ENCODE measurements at regions not wholly inside any gene's neighbourhood (a gene's known extent, or its start where the extent isn't known, plus 50 kb on each side); places are given as distances from the start of the nearest gene placed in this dataset.

DNA sequence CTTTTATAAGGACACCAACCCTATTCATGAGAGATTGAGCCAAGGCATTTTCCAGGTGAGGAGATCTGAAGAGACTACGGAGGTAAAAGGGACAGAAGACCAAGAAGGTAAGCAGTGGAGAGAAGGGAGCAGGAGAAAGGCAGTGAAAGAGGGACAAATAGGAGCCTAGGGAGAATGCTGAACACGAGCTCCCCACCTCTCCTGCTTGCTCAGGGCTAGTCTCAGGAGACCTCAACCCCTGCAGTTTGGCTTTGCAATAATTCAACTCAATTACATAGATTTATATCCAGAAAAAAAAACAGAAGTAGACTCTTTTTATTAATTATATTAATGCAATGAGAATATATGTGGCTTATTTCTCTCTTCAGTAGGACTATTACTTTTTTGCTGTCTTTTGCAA, 91.0 kb upstream of the DDX18 start:
- Histone ChIP-seq H3K27ac (ENCODE audit: low read length) (no peak overlapping the region), H3K27me3 (ENCODE audit: insufficient read depth, low read length) (no peaks in the 10 kb centered on the region), H3K9me3 (ENCODE audit: insufficient read depth, low read depth, low read length) (no peaks in the 10 kb centered on the region; the same call in 1 of the 2 replicates), H3K36me3 (ENCODE audit: insufficient read depth, low read depth, low read length) (no peaks in the 10 kb centered on the region), H3K9ac (ENCODE audit: low read depth, low read length) (no peak overlapping the region), H3K4me3 (ENCODE audit: low read length) (no peak overlapping the region), H3K4me1 (ENCODE audit: insufficient read depth, low read length) (no peaks in the 10 kb centered on the region)

DNA sequence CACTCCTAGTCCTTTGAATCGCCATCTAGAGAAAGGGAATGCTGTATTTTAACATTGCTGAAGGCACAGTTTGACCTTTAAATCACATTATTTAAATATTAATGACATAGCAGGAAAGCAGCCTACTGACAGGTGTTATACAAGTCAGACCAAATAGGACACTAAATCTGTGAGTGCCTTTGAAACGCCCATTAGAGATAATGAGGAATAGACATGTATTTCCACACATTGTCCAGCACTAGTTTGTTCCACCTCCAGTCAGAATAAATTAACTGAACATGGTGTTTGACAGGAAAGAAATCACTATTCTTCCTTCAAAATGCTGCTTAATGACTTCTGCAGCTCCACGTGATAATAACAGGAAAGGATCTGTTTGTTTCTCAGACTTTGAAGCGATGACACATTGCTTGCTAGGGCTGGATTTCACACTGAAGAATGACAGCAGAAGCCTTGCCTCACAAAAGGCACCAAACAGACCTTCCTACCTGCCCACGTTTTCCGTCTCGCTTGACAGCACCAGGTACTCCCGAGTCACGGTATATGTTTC, 90.5 kb upstream of the DDX18 start:
- H3K9ac ChIP-seq (ENCODE audit: low read depth, low read length): no peak overlapping the region
- H3K27me3 ChIP-seq (ENCODE audit: insufficient read depth, low read length): no peaks in the 10 kb centered on the region
- no peaks in the 10 kb centered on the region for H3K36me3 ChIP-seq (ENCODE audit: insufficient read depth, low read depth, low read length)
- H3K9me3 ChIP-seq (ENCODE audit: insufficient read depth, low read depth, low read length): no peaks in the 10 kb centered on the region; the same call in 1 of the 2 replicates
- H3K4me3 ChIP-seq (ENCODE audit: low read length): no peak overlapping the region
- no peaks in the 10 kb centered on the region for H3K4me1 ChIP-seq (ENCODE audit: insufficient read depth, low read length)
- H3K27ac ChIP-seq (ENCODE audit: low read length): no peak overlapping the region

DNA sequence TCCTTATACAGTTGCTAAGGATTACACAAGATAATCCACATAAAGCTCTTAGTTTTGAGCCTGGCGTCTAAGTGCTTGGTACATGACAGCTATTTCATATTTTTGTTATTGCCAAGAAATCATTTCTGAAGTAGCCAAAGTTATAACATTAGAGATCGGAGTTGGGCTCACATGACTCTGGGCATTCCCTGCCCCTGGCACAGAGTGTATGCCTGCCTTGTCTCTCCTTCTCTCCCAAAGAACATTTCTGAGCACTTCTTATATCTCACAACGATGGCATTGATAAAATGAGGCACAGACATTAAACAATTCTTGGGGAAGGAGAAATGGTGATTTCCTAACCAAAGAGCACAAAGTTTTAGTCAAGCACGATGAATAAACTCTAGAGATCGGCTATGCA, 87.7 kb upstream of the DDX18 start:
- no peaks in the 10 kb centered on the region for H3K4me1 ChIP-seq (ENCODE audit: insufficient read depth, low read length)

DNA sequence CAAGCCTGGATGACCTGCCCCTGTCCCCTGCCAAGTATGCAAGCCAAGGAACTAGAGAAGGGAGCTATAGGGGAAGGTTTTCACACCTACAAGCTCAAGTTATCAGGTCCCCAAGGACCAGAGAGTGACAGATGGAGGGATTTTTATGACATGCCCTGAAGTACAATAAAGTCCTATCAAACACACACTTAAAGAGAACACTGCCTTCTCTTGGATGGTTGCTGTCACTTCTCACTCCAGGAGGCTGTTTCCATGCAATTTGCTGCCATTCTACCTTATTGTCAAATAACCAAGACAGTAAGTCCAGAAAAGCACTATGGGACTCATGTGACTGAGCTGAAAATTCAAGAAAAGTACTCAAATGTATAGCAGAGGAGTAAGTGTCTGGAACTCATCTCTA, 76.6 kb upstream of the DDX18 start:
- Histone ChIP-seq H3K4me1 (ENCODE audit: insufficient read depth, low read length) (no peaks in the 10 kb centered on the region), H3K36me3 (ENCODE audit: insufficient read depth, low read depth, low read length) (no peaks in the 10 kb centered on the region), H3K9ac (ENCODE audit: low read depth, low read length) (no peak overlapping the region), H3K27me3 (ENCODE audit: insufficient read depth, low read length) (no peaks in the 10 kb centered on the region), H3K4me3 (ENCODE audit: low read length) (no peak overlapping the region), H3K27ac (ENCODE audit: low read length) (no peak overlapping the region), H3K9me3 (ENCODE audit: insufficient read depth, low read depth, low read length) (no peaks in the 10 kb centered on the region)

More for the DNA sequence above, 87.7 kb upstream of the DDX18 start:
- H3K9ac ChIP-seq (ENCODE audit: low read depth, low read length): no peak overlapping the region
- H3K9me3 ChIP-seq (ENCODE audit: insufficient read depth, low read depth, low read length): no peaks in the 10 kb centered on the region; the same call in 1 of the 2 replicates
- H3K27me3 ChIP-seq (ENCODE audit: insufficient read depth, low read length): no peaks in the 10 kb centered on the region
- no peaks in the 10 kb centered on the region for H3K36me3 ChIP-seq (ENCODE audit: insufficient read depth, low read depth, low read length)
- no peak overlapping the region for H3K27ac ChIP-seq (ENCODE audit: low read length)
- H3K4me3 ChIP-seq (ENCODE audit: low read length): no peak overlapping the region

DNA sequence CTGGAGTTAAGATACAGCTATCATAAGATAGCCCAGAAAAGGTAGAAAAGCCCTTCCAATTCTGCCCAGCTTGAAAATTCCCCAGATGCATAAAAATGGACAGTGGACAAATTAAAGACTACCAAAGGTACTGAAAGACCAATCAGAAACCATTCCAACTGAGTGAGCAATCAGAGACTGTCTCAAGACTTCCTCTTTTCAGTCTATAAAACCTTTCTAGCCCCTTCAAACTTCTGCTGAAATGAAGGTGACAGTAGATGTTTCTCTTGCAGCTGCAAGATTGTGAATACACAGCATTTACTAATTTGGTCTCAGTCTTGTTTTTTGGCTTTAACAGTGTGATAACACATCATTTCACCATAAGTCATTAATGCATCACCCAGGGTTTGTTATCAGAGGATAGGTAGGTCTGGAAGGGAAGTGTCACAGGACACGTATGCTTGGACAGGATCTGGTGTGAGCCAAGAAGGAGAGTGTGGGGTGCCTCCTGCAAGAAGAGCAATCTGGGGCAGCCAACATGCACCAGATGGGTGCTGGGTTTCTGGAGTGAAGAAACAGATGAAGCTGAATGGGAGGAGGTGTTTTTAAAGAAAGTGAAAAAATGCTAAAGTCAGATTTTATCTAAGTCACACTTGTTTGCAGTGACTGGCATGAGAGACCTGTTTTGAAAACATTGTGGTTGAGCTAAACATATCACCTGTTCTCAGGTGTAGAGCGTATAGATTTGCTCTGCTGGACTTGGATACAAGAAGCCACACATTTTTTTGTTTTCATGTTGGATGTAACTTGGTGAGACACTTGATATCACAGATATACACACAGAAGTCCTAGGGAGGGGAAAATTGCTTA, 75.3 kb upstream of the DDX18 start:
- Histone ChIP-seq H3K4me1 (ENCODE audit: insufficient read depth, low read length) (no peaks in the 10 kb centered on the region), H3K27me3 (ENCODE audit: insufficient read depth, low read length) (no peaks in the 10 kb centered on the region), H3K4me3 (ENCODE audit: low read length) (no peak overlapping the region), H3K27ac (ENCODE audit: low read length) (no peak overlapping the region), H3K36me3 (ENCODE audit: insufficient read depth, low read depth, low read length) (no peaks in the 10 kb centered on the region), H3K9me3 (ENCODE audit: insufficient read depth, low read depth, low read length) (no peaks in the 10 kb centered on the region), H3K9ac (ENCODE audit: low read depth, low read length) (no peak overlapping the region)

DNA sequence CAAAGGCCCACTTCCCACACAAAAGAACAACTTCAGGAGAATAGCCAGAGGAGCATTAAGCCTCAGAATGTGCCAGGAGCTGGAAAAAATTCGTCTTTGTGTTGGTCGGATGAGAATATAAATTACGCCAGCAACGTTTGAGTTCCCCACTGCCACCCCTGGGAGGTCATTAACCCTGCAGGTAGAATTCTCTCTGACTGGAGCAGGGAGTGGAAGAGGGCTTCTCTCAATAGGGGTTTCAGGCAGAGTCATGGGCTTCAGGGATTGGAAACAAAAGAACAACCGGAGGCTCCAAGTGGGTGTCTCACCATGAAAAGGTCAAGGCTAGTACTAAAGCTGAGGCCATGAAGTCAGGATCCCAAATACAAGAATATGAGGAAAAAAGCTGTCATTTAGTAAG, 69.0 kb upstream of the DDX18 start:
- H3K4me3 ChIP-seq (ENCODE audit: low read length): no peak overlapping the region
- no peak overlapping the region for H3K27ac ChIP-seq (ENCODE audit: low read length)
- H3K9me3 ChIP-seq (ENCODE audit: insufficient read depth, low read depth, low read length): no peaks in the 10 kb centered on the region
- no peaks in the 10 kb centered on the region for H3K36me3 ChIP-seq (ENCODE audit: insufficient read depth, low read depth, low read length)
- no peak overlapping the region for H3K9ac ChIP-seq (ENCODE audit: low read depth, low read length)
- H3K4me1 ChIP-seq (ENCODE audit: insufficient read depth, low read length): no peaks in the 10 kb centered on the region
- no peaks in the 10 kb centered on the region for H3K27me3 ChIP-seq (ENCODE audit: insufficient read depth, low read length)

DNA sequence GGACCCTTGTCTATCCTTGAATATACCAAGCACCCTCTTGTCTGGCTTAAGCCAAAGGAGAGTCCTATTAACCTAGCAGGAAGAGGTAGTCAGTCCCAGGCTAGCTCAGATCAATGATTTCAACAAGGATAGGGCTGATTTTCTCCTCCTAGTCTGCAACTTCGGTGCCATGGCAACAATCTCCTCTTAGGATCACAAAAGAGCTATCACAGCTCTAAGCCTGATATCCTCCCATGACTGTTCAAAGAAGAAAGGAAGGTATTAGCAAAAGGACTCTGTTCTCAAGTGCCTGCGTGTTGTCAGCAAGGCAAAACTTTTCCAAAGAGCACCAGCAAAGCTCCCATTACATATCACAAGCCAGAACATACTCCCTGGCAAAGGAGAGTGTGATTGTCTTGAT, 58.7 kb upstream of the DDX18 start:
- Histone ChIP-seq H3K4me3 (ENCODE audit: low read length) (no peak overlapping the region), H3K27ac (ENCODE audit: low read length) (no peak overlapping the region), H3K36me3 (ENCODE audit: insufficient read depth, low read depth, low read length) (no peaks in the 10 kb centered on the region), H3K4me1 (ENCODE audit: insufficient read depth, low read length) (no peaks in the 10 kb centered on the region), H3K9me3 (ENCODE audit: insufficient read depth, low read depth, low read length) (no peaks in the 10 kb centered on the region), H3K27me3 (ENCODE audit: insufficient read depth, low read length) (no peaks in the 10 kb centered on the region), H3K9ac (ENCODE audit: low read depth, low read length) (no peak overlapping the region)

DNA sequence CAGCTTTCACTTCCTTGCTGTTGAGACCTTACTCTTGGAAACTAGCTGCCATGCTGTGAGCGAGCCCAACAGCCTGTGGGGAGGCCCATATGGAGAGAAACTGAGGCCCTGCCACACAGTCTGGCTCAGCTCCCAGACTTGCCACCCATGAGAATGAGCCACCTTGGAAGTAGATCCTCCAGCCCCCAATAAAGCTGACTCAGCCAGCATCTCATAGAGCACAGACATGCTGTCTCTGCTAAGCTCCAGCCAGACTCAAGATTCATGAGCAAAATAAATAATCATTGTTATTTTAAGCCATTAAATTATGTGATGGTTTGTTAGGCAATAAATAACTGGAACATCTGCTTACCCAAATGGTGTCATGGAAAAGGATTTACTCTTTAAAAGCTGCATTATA, 53.6 kb upstream of the DDX18 start:
- Histone ChIP-seq H3K27me3 (ENCODE audit: insufficient read depth, low read length) (no peaks in the 10 kb centered on the region), H3K9ac (ENCODE audit: low read depth, low read length) (no peak overlapping the region), H3K4me3 (ENCODE audit: low read length) (no peak overlapping the region), H3K9me3 (ENCODE audit: insufficient read depth, low read depth, low read length) (no peaks in the 10 kb centered on the region), H3K4me1 (ENCODE audit: insufficient read depth, low read length) (no peaks in the 10 kb centered on the region), H3K36me3 (ENCODE audit: insufficient read depth, low read depth, low read length) (no peaks in the 10 kb centered on the region), H3K27ac (ENCODE audit: low read length) (no peak overlapping the region)

DNA sequence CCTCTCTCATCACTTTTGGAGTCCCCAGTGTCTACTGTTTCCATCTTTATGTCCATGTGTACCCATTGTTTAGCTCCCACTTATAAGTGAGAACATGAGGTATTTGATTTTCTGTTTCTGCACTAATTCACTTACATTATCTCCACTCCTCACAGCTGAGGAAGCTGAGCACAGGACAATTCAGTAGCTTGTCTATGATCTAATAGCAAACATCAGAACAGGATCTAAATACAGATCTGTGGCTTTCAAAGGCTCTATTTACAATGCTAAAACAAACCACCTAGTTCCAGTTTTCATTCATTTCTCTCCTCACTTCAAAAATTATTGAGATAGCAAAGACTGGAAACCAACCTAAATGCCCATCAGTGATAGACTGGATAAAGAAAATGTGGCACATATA, 52.0 kb upstream of the DDX18 start:
- no peak overlapping the region for H3K27ac ChIP-seq (ENCODE audit: low read length)
- H3K36me3 ChIP-seq (ENCODE audit: insufficient read depth, low read depth, low read length): no peaks in the 10 kb centered on the region
- no peaks in the 10 kb centered on the region for H3K4me1 ChIP-seq (ENCODE audit: insufficient read depth, low read length)
- no peaks in the 10 kb centered on the region for H3K9me3 ChIP-seq (ENCODE audit: insufficient read depth, low read depth, low read length)
- H3K4me3 ChIP-seq (ENCODE audit: low read length): no peak overlapping the region
- no peaks in the 10 kb centered on the region for H3K27me3 ChIP-seq (ENCODE audit: insufficient read depth, low read length)
- H3K9ac ChIP-seq (ENCODE audit: low read depth, low read length): no peak overlapping the region

DNA sequence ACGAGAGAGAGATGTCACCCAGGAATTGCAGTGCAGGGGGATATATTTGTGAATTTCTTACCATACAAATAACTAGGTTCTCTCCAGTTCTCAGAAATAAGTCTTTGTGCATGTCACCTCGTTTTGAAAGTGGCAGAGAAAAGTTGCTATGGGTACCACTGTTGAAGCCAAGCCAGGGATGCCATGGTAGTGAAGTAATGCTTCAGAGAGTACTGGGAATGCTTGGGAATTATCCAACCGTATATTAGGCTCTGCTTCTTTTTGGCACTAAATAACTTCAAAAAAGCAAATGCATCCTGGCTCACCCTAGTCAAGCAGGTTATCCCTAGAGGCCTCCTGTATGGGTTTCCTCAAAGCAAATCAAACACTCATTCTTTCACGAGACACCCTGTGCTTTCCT, 50.7 kb upstream of the DDX18 start:
- H3K9me3 ChIP-seq (ENCODE audit: insufficient read depth, low read depth, low read length): no peaks in the 10 kb centered on the region
- no peak overlapping the region for H3K4me3 ChIP-seq (ENCODE audit: low read length)
- no peaks in the 10 kb centered on the region for H3K27me3 ChIP-seq (ENCODE audit: insufficient read depth, low read length)
- H3K27ac ChIP-seq (ENCODE audit: low read length): no peak overlapping the region
- no peaks in the 10 kb centered on the region for H3K4me1 ChIP-seq (ENCODE audit: insufficient read depth, low read length)
- no peak overlapping the region for H3K9ac ChIP-seq (ENCODE audit: low read depth, low read length)
- no peaks in the 10 kb centered on the region for H3K36me3 ChIP-seq (ENCODE audit: insufficient read depth, low read depth, low read length)

Data from iPS-20b (cell line).